ENCODE measurements at regions not wholly inside any gene's neighbourhood (a gene's known extent, or its start where the extent isn't known, plus 50 kb on each side); places are given as distances from the start of the nearest gene placed in this dataset.

DNA sequence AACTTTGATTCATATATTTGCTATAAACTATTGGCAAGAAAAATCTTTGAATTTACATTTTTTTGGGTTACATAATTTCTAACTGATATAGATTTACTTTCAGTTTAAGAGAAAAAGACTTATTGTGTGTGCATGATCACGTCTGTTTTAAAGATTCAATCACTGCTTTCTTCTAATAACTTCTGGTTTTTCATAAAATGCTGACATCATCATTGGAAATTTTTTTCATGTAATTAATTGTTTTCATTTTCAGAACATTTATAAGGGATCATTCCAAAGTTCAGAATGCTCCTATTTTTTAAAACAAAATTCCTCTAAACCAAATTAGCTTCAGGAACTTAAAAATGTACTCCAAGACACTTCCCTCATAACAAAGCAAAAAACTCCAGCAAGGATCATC lies 500.7 kb upstream of the GBE1 start:
- Histone ChIP-seq H3K9me1 (ENCODE audit: control insufficient read depth, extremely low read depth, insufficient read depth, low read length) (no peaks in the 10 kb centered on the region), H3K4me3 (ENCODE audit: control insufficient read depth in 2 of 3, extremely low read depth in 1 of 3, insufficient read depth in 2 of 3, low read depth in 1 of 3, low read length in 3 of 3) (no peak overlapping the region), H3K4me1 (ENCODE audit: control insufficient read depth, extremely low read depth, insufficient read depth, low read length) (no peaks in the 10 kb centered on the region), H3K36me3 (ENCODE audit: control insufficient read depth in 2 of 2, extremely low read depth in 1 of 2, insufficient read depth in 2 of 2, low read length in 2 of 2) (no peaks in the 10 kb centered on the region), H3K27ac (ENCODE audit: control insufficient read depth, insufficient read depth, low read length) (no peak overlapping the region), H3K9me3 (ENCODE audit: control insufficient read depth, low read depth, low read length) (no peaks in the 10 kb centered on the region), H3K4me2 (ENCODE audit: control insufficient read depth, extremely low read depth, insufficient read depth, low read depth, low read length) (no peak overlapping the region), H3K9ac (ENCODE audit: control insufficient read depth, extremely low read depth, insufficient read depth, low read length) (no peak overlapping the region), H3K79me2 (ENCODE audit: control insufficient read depth, insufficient read depth, low read length) (no peaks in the 10 kb centered on the region), H3K27me3 (ENCODE audit: control insufficient read depth, extremely low read depth, insufficient read depth, low read length) (no peaks in the 10 kb centered on the region), H4K20me1 (ENCODE audit: control insufficient read depth, extremely low read depth, insufficient read depth, low read length) (no peaks in the 10 kb centered on the region), H2AFZ (ENCODE audit: control insufficient read depth, low read length) (no peak overlapping the region)
- FAIRE-seq (no peak), DNase-seq (ENCODE audit: low read depth, low spot score) (no peak)
- TF ChIP-seq, protein P1, sequence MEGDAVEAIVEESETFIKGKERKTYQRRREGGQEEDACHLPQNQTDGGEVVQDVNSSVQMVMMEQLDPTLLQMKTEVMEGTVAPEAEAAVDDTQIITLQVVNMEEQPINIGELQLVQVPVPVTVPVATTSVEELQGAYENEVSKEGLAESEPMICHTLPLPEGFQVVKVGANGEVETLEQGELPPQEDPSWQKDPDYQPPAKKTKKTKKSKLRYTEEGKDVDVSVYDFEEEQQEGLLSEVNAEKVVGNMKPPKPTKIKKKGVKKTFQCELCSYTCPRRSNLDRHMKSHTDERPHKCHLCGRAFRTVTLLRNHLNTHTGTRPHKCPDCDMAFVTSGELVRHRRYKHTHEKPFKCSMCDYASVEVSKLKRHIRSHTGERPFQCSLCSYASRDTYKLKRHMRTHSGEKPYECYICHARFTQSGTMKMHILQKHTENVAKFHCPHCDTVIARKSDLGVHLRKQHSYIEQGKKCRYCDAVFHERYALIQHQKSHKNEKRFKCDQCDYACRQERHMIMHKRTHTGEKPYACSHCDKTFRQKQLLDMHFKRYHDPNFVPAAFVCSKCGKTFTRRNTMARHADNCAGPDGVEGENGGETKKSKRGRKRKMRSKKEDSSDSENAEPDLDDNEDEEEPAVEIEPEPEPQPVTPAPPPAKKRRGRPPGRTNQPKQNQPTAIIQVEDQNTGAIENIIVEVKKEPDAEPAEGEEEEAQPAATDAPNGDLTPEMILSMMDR (optimal IDR thresholded peaks at IDR 0.05 in 1 of 3, IDR thresholded peaks at IDR 0.05 in 1 of 3, conservative IDR thresholded peaks at IDR 0.05 in 1 of 3; ENCODE audit: extremely low read depth in 1 of 3, insufficient read depth in 2 of 3, low read length in 3 of 3), result no peak
- no peak for TF ChIP-seq EZH2 (IDR thresholded peaks at IDR 0.05; ENCODE audit: low read length)
- dilution Hi-C loops (cut with MboI; ENCODE audit: extremely low pct_ligation_motif_present, low sequenced_read_pairs), result no loop called here

DNA sequence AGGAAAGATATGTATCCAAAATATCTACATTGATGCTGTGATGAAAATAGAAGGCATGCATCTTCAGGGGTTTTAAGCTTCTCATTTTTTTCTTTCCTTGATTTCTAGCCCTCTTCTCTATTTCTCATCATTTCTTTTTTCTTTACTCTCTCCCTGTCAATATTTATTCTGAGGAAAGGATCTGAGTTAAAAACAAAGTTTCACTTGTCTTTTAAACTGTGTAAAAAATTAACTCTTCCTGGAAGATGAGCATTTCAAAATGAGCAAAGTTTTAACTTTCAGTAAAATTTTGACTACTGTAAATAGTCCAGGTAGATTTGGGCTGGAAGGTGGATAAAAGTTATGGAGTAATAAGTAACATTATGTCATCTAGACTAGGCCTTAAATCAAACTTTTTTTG lies 500.2 kb upstream of the GBE1 start:
- DNase-seq (ENCODE audit: low read depth, low spot score) (no peak), FAIRE-seq (no peak)
- Histone ChIP-seq H3K9me1 (ENCODE audit: control insufficient read depth, extremely low read depth, insufficient read depth, low read length) (no peaks in the 10 kb centered on the region), H4K20me1 (ENCODE audit: control insufficient read depth, extremely low read depth, insufficient read depth, low read length) (no peaks in the 10 kb centered on the region), H3K36me3 (ENCODE audit: control insufficient read depth in 2 of 2, extremely low read depth in 1 of 2, insufficient read depth in 2 of 2, low read length in 2 of 2) (no peaks in the 10 kb centered on the region), H3K4me1 (ENCODE audit: control insufficient read depth, extremely low read depth, insufficient read depth, low read length) (no peaks in the 10 kb centered on the region), H3K27ac (ENCODE audit: control insufficient read depth, insufficient read depth, low read length) (no peak overlapping the region), H3K9ac (ENCODE audit: control insufficient read depth, extremely low read depth, insufficient read depth, low read length) (no peak overlapping the region), H3K9me3 (ENCODE audit: control insufficient read depth, low read depth, low read length) (no peaks in the 10 kb centered on the region), H3K4me2 (ENCODE audit: control insufficient read depth, extremely low read depth, insufficient read depth, low read depth, low read length) (no peak overlapping the region), H2AFZ (ENCODE audit: control insufficient read depth, low read length) (no peak overlapping the region), H3K4me3 (ENCODE audit: control insufficient read depth in 2 of 3, extremely low read depth in 1 of 3, insufficient read depth in 2 of 3, low read depth in 1 of 3, low read length in 3 of 3) (no peak overlapping the region), H3K79me2 (ENCODE audit: control insufficient read depth, insufficient read depth, low read length) (no peaks in the 10 kb centered on the region), H3K27me3 (ENCODE audit: control insufficient read depth, extremely low read depth, insufficient read depth, low read length) (no peaks in the 10 kb centered on the region)
- TF ChIP-seq, protein P1 (optimal IDR thresholded peaks at IDR 0.05 in 1 of 3, IDR thresholded peaks at IDR 0.05 in 1 of 3, conservative IDR thresholded peaks at IDR 0.05 in 1 of 3; ENCODE audit: extremely low read depth in 1 of 3, insufficient read depth in 2 of 3, low read length in 3 of 3), result no peak
- no peak for TF ChIP-seq EZH2 (IDR thresholded peaks at IDR 0.05; ENCODE audit: low read length)
- dilution Hi-C loops (cut with MboI; ENCODE audit: extremely low pct_ligation_motif_present, low sequenced_read_pairs), result no loop called here

All from keratinocyte (primary cell).